Mammary epithelial cell (primary cell): ENCODE measurements at regions not wholly inside any gene's neighbourhood (a gene's known extent, or its start where the extent isn't known, plus 50 kb on each side); places are given as distances from the start of the nearest gene placed in this dataset.

Experiments
- CTCF ChIP-seq, 2 donors: IDR thresholded peaks in 1 of 2; conservative IDR thresholded peaks in 1 of 2; 2 replicates each; pipeline ENCODE4 v1.5.1; 2011 to 2012; ENCODE audit warnings: inconsistent platforms in 2 of 2, low read length in 2 of 2, mild to moderate bottlenecking in 2 of 2, control low read depth in 1 of 2, low read depth in 1 of 2; ENCODE audit not compliant: insufficient read depth in 1 of 2; ENCODE audit errors: extremely low read depth in 1 of 2
- EZH2 ChIP-seq: IDR thresholded peaks from 2 replicates; pipeline ENCODE4 v1.6.1; 2012; ENCODE audit warnings: low read length, inconsistent platforms, borderline replicate concordance

GRCh38 chr2:173607606-173608311, 253.1 kb downstream of the CDCA7 start:
- TF ChIP-seq CTCF (conservative IDR thresholded peaks at IDR 0.05 in 1 of 2, IDR thresholded peaks at IDR 0.05 in 1 of 2; ENCODE audit: extremely low read depth in 1 of 2, insufficient read depth in 1 of 2, low read depth in 1 of 2, low read length in 2 of 2): no peak
- no peak for TF ChIP-seq EZH2
